Uterus (tissue), 3 donors: ENCODE measurements at regions not wholly inside any gene's neighbourhood (a gene's known extent, or its start where the extent isn't known, plus 50 kb on each side); places are given as distances from the start of the nearest gene placed in this dataset.

Source experiments
- DNase-seq, 2 donors: peaks; one replicate each; pipeline ENCODE4 v3.0.0-alpha.2; 2019 to 2020
- H3K27ac ChIP-seq, 2 donors: fragments of 200-600 bp; sonication (generic); 1 replicate in 1 of 2; 2 replicates in 1 of 2; pipeline ENCODE4 v1.5.1; 2016 to 2018
- H3K27me3 ChIP-seq, 2 donors: fragments of 200-600 bp; sonication (generic); one replicate each; pipeline ENCODE4 v1.5.1; 2018 to 2019; ENCODE audit warnings: control low read depth in 1 of 2
- H3K36me3 ChIP-seq, 2 donors: fragments of 200-600 bp; sonication (generic); one replicate each; pipeline ENCODE4 v1.5.1; 2019; ENCODE audit warnings: control low read depth in 1 of 2
- H3K4me1 ChIP-seq, 2 donors: fragments of 200-600 bp; sonication (generic); one replicate each; pipeline ENCODE4 v1.5.1; 2018 to 2019; ENCODE audit warnings: control low read depth in 1 of 2
- H3K4me3 ChIP-seq, 2 donors: fragments of 200-600 bp; sonication (generic); 1 replicate in 1 of 2; 2 replicates in 1 of 2; pipeline ENCODE4 v1.5.1; 2018 to 2019; ENCODE audit warnings: mild to moderate bottlenecking in 1 of 2
- H3K9me3 ChIP-seq, 2 donors: fragments of 200-600 bp; sonication (generic); one replicate each; pipeline ENCODE4 v1.5.1; 2019; ENCODE audit warnings: control low read depth in 1 of 2
- CTCF ChIP-seq, 4 experiments: fragments of 200-600 bp in 2 of 4; fragments of 450-650 bp in 2 of 4; sonication (generic) in 2 of 4; IDR thresholded peaks; one replicate each; pipeline ENCODE4 v1.5.1; 2016 to 2019; ENCODE audit warnings: antibody characterized with exemption in 4 of 4, mild to moderate bottlenecking in 2 of 4, moderate library complexity in 1 of 4
- POLR2A ChIP-seq, 2 donors: fragments of 450-650 bp; IDR thresholded peaks; one replicate each; pipeline ENCODE4 v1.6.1; 2016; ENCODE audit warnings: antibody characterized with exemption in 2 of 2, mild to moderate bottlenecking in 1 of 2, moderate library complexity in 1 of 2
- intact Hi-C: fragments of 100-400 bp; cut with DNase I; formaldehyde crosslinking; loops from one replicate; pipeline ENCODE4 v1.15.1; 2023; ENCODE audit warnings: low total_unique reads
- donor health status: DM: yes; HTN: yes; CAD: no.

DNA sequence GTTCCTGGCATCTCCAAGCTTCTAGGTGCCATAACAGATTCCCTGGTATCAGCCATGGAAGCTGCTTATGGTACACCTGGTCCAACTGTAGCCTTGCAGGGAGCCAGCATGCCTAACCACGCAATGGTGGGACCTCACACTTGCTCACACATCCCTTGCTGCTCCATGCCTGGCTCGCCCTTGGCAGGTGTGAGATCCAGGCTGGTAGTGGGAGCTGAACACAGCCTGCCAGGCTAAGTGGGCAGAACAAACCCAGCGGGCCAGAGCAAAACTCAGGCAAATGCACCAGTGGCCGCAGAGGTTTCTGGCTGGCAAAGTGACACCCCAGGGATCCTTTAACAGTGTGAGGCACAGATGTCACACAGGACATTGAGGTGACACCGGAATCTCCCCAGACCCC is 185.8 kb downstream of the NDUFA10 start:
- Histone ChIP-seq H3K9me3 (no peaks in the 10 kb centered on the region), H3K4me1 (no peaks in the 10 kb centered on the region), H3K4me3 (no peak overlapping the region), H3K27me3 (no peaks in the 10 kb centered on the region), H3K36me3 (no peaks in the 10 kb centered on the region), H3K27ac (no peak overlapping the region)
- intact Hi-C loops = no loop called here
- TF ChIP-seq POLR2A (IDR thresholded peaks at IDR 0.05) (no peak), CTCF (IDR thresholded peaks at IDR 0.05) (no peak)
- DNase-seq = no peak

DNA sequence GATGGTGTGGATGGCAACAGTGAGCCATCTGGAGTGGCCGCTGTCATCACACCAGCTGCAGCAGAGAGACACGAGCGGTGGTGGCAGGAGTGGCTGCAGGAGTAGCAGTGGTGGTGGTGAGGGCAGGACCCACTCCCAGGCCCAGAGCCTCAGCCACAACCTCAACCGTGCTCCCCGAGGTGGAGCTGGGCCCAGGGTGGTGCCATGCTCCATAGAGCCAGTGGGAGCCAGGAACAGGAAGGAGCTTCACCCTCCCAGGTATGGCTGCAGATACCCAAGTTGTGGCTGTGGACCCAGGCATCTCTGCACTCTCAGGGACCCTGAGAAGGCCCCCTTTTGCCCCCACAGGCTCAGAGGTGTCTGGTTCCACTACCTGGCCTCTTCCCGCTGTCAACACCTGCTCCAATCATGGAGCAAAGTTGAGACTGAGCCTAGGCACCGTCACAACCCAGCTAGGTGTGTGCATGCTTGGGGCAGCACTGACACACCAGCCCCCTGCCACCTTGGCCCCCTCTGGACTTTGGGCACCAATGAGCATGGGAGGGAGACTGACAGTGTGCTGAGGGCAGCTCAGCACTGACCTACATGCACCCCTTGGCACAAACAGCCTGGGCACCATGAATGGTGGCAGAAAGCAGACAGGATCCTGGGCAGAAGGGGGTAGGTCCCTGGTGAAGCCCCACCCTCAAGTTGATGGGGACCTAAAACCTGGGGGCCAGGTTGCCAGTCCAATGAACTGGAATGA is 188.9 kb downstream of the NDUFA10 start:
- Histone ChIP-seq H3K36me3 (no peaks in the 10 kb centered on the region), H3K4me3 (no peak overlapping the region), H3K27me3 (no peaks in the 10 kb centered on the region), H3K9me3 (no peaks in the 10 kb centered on the region), H3K27ac (no peak overlapping the region), H3K4me1 (no peaks in the 10 kb centered on the region)
- TF ChIP-seq CTCF (IDR thresholded peaks at IDR 0.05) = no peak
- no peak for TF ChIP-seq POLR2A (IDR thresholded peaks at IDR 0.05)
- DNase-seq = no peak
- intact Hi-C loops = no loop called here

DNA sequence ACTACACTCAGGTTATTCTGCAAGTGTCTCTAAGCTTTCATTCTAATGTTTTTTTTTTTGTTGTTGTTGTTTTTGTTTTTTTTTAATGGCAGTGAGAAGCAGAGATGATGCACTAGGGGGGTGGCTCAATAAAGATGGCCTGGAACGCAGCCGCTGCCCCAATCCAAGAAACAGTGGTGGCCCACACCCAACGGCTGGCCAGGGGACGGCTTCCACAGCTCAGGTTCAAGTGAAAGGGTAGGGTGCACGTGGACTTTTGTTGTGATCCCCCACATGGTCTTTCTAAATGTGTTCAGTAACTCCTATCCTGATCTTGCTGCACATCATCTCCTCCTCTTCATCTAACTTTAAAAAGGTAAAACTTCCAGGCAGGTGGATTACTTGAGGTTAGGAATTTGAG is 190.1 kb downstream of the NDUFA10 start:
- TF ChIP-seq POLR2A (IDR thresholded peaks at IDR 0.05) = no peak
- no peak for TF ChIP-seq CTCF (IDR thresholded peaks at IDR 0.05)
- Histone ChIP-seq H3K9me3 (no peaks in the 10 kb centered on the region), H3K36me3 (no peaks in the 10 kb centered on the region), H3K4me3 (no peak overlapping the region), H3K27me3 (no peaks in the 10 kb centered on the region), H3K4me1 (no peaks in the 10 kb centered on the region), H3K27ac (no peak overlapping the region)
- intact Hi-C loops = no loop called here
- DNase-seq = no peak

- no peak overlapping the region for H3K4me3 ChIP-seq
- intact Hi-C loops = no loop called here
- DNase-seq = no peak
These were observed 191.0 kb downstream of the NDUFA10 start for GRCh38 chr2:239834143-239834542.

More at GRCh38 chr2:239834143-239834542, 191.0 kb downstream of the NDUFA10 start:
- Histone ChIP-seq H3K4me1 (no peaks in the 10 kb centered on the region), H3K27ac (no peak overlapping the region), H3K27me3 (no peaks in the 10 kb centered on the region), H3K9me3 (no peaks in the 10 kb centered on the region), H3K36me3 (no peaks in the 10 kb centered on the region)
- TF ChIP-seq CTCF (IDR thresholded peaks at IDR 0.05) (no peak), POLR2A (IDR thresholded peaks at IDR 0.05) (no peak)
